GM23338 (cell line): ENCODE measurements at regions not wholly inside any gene's neighbourhood (a gene's known extent, or its start where the extent isn't known, plus 50 kb on each side); places are given as distances from the start of the nearest gene placed in this dataset.

Experiments used
- CTCF ChIP-seq, 2 experiments: fragments of 200-600 bp in 1 of 2; sonication (generic) in 1 of 2; conservative IDR thresholded peaks; 2 replicates each; pipeline versions ENCODE4 v1.5.1 to v1.6.1; 2016 to 2017; ENCODE audit warnings: antibody characterized with exemption in 2 of 2, low read depth in 2 of 2, mild to moderate bottlenecking in 2 of 2, moderate library complexity in 1 of 2
- EZH2phosphoT487 ChIP-seq: fragments of 200-600 bp; sonication (generic); IDR thresholded peaks from one replicate; pipeline ENCODE4 v1.8.1; 2018; ENCODE audit warnings: antibody characterized with exemption; ENCODE audit not compliant: unreplicated experiment

- TF ChIP-seq CTCF (conservative IDR thresholded peaks at IDR 0.05; ENCODE audit: low read depth in 2 of 2) (no peak), EZH2phosphoT487 (no peak)
Measured at GRCh38 chr17:77483128-77483598, 342.4 kb downstream of the SEC14L1 start.
